Calu3 (cell line): ENCODE measurements at regions not wholly inside any gene's neighbourhood (a gene's known extent, or its start where the extent isn't known, plus 50 kb on each side); places are given as distances from the start of the nearest gene placed in this dataset.
"Not testable (repeated sequence)": the region's sequence is repeated elsewhere in the genome, so short reads cannot be mapped to it uniquely, and the experiment has no call there.

Experiments used
- BruUV-seq: library from RNA; stranded (reverse); fragments of 400-500 nt; replicated peaks from 2 replicates; lab custom pipeline; 2021; lab: Mats Ljungman, UMichigan
- CTCF ChIA-PET: fragments of 300-600 bp; sonication (Branson Sonifier 250); formaldehyde crosslinking; loops from one replicate; lab custom pipeline; 2022; ENCODE audit warnings: antibody characterized with exemption; lab: Charles Lee
- DNase-seq: peaks from one replicate; pipeline ENCODE4 v3.0.0; 2022
- H3K27ac Mint-ChIP-seq: one replicate; pipeline ENCODE4 v1.8.0; 2022; ENCODE audit warnings: mixed read lengths; ENCODE audit not compliant: unreplicated experiment
- H3K27me3 Mint-ChIP-seq: one replicate; pipeline ENCODE4 v1.8.0; 2022; ENCODE audit warnings: mixed read lengths; ENCODE audit not compliant: unreplicated experiment
- H3K36me3 Mint-ChIP-seq: one replicate; pipeline ENCODE4 v1.8.0; 2022; ENCODE audit warnings: mild to moderate bottlenecking, moderate library complexity, mixed read lengths; ENCODE audit not compliant: insufficient read depth, unreplicated experiment
- H3K4me1 Mint-ChIP-seq: one replicate; pipeline ENCODE4 v1.8.0; 2022; ENCODE audit warnings: mild to moderate bottlenecking, low read depth, mixed read lengths; ENCODE audit not compliant: unreplicated experiment
- H3K4me3 Mint-ChIP-seq: one replicate; pipeline ENCODE4 v1.8.0; 2022; ENCODE audit warnings: mild to moderate bottlenecking, low read depth, moderate library complexity, mixed read lengths; ENCODE audit not compliant: unreplicated experiment
- H3K9me3 Mint-ChIP-seq: one replicate; pipeline ENCODE4 v1.8.0; 2022; ENCODE audit warnings: low read depth, mixed read lengths; ENCODE audit not compliant: unreplicated experiment
- intact Hi-C: fragments of 100-400 bp; cut with micrococcal nuclease; formaldehyde crosslinking; loops from one replicate; pipeline ENCODE4 v1.10.0; 2022; ENCODE audit not compliant: unreplicated experiment
- TF ChIP-seq, protein P1 (sequence below): fragments of 200-600 bp; IDR thresholded peaks from one replicate; pipeline ENCODE4 v1.8.0; 2022; ENCODE audit warnings: antibody characterized with exemption; ENCODE audit not compliant: unreplicated experiment

DNA sequence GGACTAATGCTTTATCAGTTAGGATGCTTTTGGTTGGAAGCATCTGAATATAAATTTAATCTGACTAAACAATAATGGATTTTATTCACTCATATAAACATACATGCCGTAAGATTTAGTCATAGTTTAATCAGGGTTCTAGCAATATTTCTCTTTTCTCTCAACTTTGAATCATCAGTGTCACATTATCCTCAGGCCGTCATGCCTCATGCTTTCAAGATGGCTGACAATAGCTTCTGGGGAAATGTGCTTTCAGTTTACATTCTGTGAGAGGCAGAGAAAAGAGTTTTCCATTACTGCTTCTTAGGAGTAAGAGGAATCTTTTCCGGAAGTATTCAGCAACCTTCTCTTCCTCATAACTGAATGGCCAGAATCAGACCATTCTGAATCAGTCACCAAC lies 162.2 kb downstream of the GJA1 start:
- CTCF ChIA-PET: no interaction called here
- DNase-seq: no peak
- no peaks in the 10 kb centered on the region for H3K9me3 Mint-ChIP-seq
- no TSS peak for BruUV-seq
- no peaks in the 10 kb centered on the region for H3K36me3 Mint-ChIP-seq
- H3K4me3 Mint-ChIP-seq: no peak overlapping the region
- no peaks in the 10 kb centered on the region for H3K27me3 Mint-ChIP-seq
- TF ChIP-seq, protein P1, sequence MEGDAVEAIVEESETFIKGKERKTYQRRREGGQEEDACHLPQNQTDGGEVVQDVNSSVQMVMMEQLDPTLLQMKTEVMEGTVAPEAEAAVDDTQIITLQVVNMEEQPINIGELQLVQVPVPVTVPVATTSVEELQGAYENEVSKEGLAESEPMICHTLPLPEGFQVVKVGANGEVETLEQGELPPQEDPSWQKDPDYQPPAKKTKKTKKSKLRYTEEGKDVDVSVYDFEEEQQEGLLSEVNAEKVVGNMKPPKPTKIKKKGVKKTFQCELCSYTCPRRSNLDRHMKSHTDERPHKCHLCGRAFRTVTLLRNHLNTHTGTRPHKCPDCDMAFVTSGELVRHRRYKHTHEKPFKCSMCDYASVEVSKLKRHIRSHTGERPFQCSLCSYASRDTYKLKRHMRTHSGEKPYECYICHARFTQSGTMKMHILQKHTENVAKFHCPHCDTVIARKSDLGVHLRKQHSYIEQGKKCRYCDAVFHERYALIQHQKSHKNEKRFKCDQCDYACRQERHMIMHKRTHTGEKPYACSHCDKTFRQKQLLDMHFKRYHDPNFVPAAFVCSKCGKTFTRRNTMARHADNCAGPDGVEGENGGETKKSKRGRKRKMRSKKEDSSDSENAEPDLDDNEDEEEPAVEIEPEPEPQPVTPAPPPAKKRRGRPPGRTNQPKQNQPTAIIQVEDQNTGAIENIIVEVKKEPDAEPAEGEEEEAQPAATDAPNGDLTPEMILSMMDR: no peak
- no peak overlapping the region for H3K27ac Mint-ChIP-seq
- no peaks in the 10 kb centered on the region for H3K4me1 Mint-ChIP-seq
- intact Hi-C loops: no loop called here

DNA sequence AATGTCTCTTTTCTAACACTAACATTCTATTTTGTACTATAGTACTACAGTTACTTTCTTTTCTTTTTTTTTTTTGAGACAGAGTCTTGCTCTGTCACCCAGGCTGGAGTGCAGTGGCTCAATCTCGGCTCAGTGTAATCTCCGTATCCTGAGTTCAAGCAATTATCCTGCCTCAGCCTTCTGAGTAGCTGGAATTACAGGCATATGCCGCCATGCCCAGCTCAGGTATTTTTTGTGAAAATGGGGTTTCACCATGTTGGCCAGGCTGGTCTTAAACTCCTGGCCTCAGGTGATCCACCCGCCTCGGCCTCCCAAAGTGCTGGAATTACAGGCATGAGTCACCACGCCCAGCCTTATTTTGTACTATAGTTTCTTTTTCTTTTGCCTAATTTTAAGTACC lies 163.9 kb downstream of the GJA1 start:
- H3K9me3 Mint-ChIP-seq, H3K36me3 Mint-ChIP-seq, H3K4me1 Mint-ChIP-seq, CTCF ChIA-PET, H3K4me3 Mint-ChIP-seq, H3K27me3 Mint-ChIP-seq, H3K27ac Mint-ChIP-seq, DNase-seq, intact Hi-C loops, BruUV-seq: not testable (repeated sequence)

- H3K4me3 Mint-ChIP-seq: no peak overlapping the region
- H3K4me1 Mint-ChIP-seq: no peaks in the 10 kb centered on the region
- DNase-seq: no peak
- intact Hi-C loops: loop anchor here (5.0 kb wide), 1 partner anchor 163 kb away; the partner anchor contains the start of gene GJA1
- TF ChIP-seq, protein P1: no peak
- CTCF ChIA-PET: no interaction called here
- no peaks in the 10 kb centered on the region for H3K9me3 Mint-ChIP-seq
- H3K27ac Mint-ChIP-seq: no peak overlapping the region
- no TSS peak for BruUV-seq
- H3K36me3 Mint-ChIP-seq: no peaks in the 10 kb centered on the region
- H3K27me3 Mint-ChIP-seq: no peaks in the 10 kb centered on the region
These were observed 165.1 kb downstream of the GJA1 start for GRCh38 chr6:121600389-121601168.

DNA sequence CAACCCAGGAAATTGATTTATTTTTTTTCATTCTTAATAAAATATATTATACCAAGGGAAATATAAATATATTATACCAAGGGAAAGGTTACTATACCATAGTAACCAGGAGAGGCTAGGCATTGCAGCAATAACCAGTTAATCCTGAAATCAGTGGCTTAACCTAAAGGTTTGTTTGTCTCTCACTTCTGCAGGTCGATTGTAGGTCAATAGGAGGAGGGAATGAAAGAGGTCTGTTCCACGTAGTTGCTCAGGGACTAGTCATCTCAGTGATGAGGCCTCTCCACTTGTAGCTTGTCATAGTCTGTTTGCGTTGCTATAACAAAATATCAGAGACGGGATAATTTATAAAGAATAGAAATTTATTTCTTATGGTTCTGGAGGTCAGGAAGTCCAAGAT lies 168.0 kb downstream of the GJA1 start:
- no TSS peak for BruUV-seq
- CTCF ChIA-PET: no interaction called here
- Mint-ChIP-seq H3K27me3 (no peaks in the 10 kb centered on the region), H3K27ac (no peak overlapping the region), H3K36me3 (no peaks in the 10 kb centered on the region), H3K4me1 (no peaks in the 10 kb centered on the region), H3K4me3 (no peak overlapping the region), H3K9me3 (no peaks in the 10 kb centered on the region)
- intact Hi-C loops: loop anchor here (5.0 kb wide), 1 partner anchor 166 kb away; the partner anchor contains the start of gene GJA1
- no peak for DNase-seq
- TF ChIP-seq, protein P1: no peak

DNA sequence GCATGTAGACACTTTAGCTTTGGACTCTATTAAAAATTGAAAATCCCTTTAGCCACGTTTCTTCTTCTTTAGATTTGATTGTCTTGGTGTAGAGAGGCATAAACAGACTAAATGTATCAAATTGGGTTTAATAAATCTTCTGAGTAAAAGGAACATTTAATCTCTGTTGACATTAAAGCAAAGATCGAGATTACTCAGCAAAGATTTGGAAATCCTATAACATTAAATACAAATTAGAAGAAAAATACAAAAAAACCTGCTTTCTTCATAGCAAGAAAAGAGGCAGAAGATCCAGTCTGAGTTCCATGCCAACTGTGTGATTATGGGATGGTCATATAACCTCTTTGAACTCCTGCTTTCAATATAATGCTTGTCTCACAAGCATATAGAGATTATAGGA lies 172.3 kb downstream of the GJA1 start:
- no TSS peak for BruUV-seq
- Mint-ChIP-seq H3K27me3 (no peaks in the 10 kb centered on the region), H3K9me3 (no peaks in the 10 kb centered on the region), H3K4me3 (no peak overlapping the region), H3K4me1 (no peaks in the 10 kb centered on the region), H3K36me3 (no peaks in the 10 kb centered on the region), H3K27ac (no peak overlapping the region)
- intact Hi-C loops: no loop called here
- TF ChIP-seq, protein P1: no peak
- no peak for DNase-seq
- CTCF ChIA-PET: no interaction called here
